BJ (cell line): ENCODE measurements at regions not wholly inside any gene's neighbourhood (a gene's known extent, or its start where the extent isn't known, plus 50 kb on each side); places are given as distances from the start of the nearest gene placed in this dataset.

Source experiments
- CTCF ChIA-PET: fragments of 350-600 bp; formaldehyde crosslinking; extraction: SDS; loops from one replicate; lab custom pipeline; 2021; ENCODE audit warnings: antibody characterized with exemption, inconsistent platforms; lab: Yijun Ruan, JAX
- POLR2A ChIA-PET: fragments of 300-600 bp; sonication (Branson Sonifier 250); formaldehyde crosslinking; extraction: SDS; loops from one replicate; lab custom pipeline; 2021; ENCODE audit warnings: antibody characterized with exemption; lab: Charles Lee
- DNase-seq: peaks from one replicate; pipeline ENCODE4 v3.0.0-alpha.2; 2011; ENCODE audit warnings: low read depth
- H3K27me3 ChIP-seq: 2 replicates; pipeline ENCODE4 v1.6.0; 2011; ENCODE audit warnings: low read length; ENCODE audit not compliant: control insufficient read depth, insufficient read depth
- H3K36me3 ChIP-seq: 2 replicates; pipeline ENCODE4 v1.5.1; 2011; ENCODE audit warnings: low read length; ENCODE audit not compliant: control insufficient read depth, insufficient read depth
- H3K4me3 ChIP-seq: 2 replicates; pipeline ENCODE4 v1.5.1; 2011; ENCODE audit warnings: low read depth, mild to moderate bottlenecking, control low read depth, low read length
- TF ChIP-seq, protein P1 (sequence below): IDR thresholded peaks from 2 replicates; pipeline ENCODE4 v1.5.1; 2011; ENCODE audit warnings: low read depth, mild to moderate bottlenecking, control low read depth, inconsistent platforms, low read length, moderate library complexity; ENCODE audit not compliant: insufficient read depth

DNA sequence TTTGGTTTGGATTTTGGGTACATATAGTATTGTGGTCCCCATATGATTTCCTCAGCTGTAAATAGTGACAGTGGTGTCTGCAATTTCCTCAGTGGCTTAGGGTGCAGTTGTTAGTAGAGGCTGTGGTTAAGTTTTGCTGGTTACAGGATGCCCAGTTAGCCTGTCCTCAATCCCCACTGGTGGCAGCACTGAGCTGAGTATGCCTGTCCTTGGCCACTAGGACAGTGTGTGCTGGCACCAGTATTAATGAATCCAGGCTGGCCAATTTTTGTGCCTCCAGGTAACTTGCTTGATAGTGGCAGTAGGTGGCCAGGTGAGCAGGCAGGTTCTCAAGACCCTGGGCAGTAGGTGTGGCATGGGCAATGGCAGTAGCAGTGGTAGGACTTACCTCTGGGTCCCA lies 973.1 kb downstream of the TMEM182 start:
- CTCF ChIA-PET, result no interaction called here
- no peaks in the 10 kb centered on the region for H3K27me3 ChIP-seq
- no peak for DNase-seq
- TF ChIP-seq, protein P1, sequence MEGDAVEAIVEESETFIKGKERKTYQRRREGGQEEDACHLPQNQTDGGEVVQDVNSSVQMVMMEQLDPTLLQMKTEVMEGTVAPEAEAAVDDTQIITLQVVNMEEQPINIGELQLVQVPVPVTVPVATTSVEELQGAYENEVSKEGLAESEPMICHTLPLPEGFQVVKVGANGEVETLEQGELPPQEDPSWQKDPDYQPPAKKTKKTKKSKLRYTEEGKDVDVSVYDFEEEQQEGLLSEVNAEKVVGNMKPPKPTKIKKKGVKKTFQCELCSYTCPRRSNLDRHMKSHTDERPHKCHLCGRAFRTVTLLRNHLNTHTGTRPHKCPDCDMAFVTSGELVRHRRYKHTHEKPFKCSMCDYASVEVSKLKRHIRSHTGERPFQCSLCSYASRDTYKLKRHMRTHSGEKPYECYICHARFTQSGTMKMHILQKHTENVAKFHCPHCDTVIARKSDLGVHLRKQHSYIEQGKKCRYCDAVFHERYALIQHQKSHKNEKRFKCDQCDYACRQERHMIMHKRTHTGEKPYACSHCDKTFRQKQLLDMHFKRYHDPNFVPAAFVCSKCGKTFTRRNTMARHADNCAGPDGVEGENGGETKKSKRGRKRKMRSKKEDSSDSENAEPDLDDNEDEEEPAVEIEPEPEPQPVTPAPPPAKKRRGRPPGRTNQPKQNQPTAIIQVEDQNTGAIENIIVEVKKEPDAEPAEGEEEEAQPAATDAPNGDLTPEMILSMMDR, result no peak
- POLR2A ChIA-PET, result no interaction called here
- H3K4me3 ChIP-seq, result no peak overlapping the region
- no peaks in the 10 kb centered on the region for H3K36me3 ChIP-seq

DNA sequence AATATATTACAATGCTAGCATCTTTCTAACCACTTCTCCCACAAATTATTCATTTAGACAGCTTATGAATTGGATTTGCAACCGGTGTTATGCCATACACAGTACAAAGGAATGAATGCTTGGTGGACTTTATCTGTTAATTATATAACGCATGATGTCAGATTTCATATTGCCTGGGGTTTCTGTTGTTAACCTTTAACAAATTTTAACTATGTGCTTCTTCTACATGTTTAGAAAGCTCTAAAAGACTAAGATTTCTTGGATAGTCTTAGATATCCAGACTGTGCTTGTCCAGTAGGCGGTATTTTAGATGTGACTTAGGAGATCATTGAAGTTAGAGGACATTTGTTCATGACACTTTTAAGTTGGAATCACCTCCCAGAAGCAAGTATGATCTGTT lies 976.3 kb downstream of the TMEM182 start:
- POLR2A ChIA-PET, result no interaction called here
- TF ChIP-seq, protein P1, result no peak
- no peaks in the 10 kb centered on the region for H3K36me3 ChIP-seq
- no peak for DNase-seq
- no peak overlapping the region for H3K4me3 ChIP-seq
- no peaks in the 10 kb centered on the region for H3K27me3 ChIP-seq
- CTCF ChIA-PET, result no interaction called here

DNA sequence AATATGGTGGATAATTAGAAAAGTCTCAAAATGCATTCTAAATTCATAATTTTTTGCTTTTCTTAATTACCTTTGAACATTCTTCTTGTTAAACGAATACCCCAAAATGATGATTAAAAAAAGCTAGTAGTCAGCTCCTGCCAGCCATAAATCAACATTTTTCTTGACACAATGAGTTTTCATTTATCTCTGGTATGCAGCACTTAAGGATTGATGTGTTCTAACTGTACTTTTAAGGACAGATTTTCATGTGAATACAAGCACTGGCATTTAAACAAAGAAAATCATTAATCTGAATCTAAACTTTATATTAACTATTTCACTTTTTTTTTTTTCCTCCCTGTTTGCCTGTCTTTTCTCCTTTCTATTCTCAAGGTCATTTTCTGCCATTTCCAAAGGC lies 976.8 kb downstream of the TMEM182 start:
- ChIA-PET POLR2A (no interaction called here), CTCF (no interaction called here)
- Histone ChIP-seq H3K4me3 (no peak overlapping the region), H3K27me3 (no peaks in the 10 kb centered on the region), H3K36me3 (no peaks in the 10 kb centered on the region)
- no peak for DNase-seq
- TF ChIP-seq, protein P1, result no peak

DNA sequence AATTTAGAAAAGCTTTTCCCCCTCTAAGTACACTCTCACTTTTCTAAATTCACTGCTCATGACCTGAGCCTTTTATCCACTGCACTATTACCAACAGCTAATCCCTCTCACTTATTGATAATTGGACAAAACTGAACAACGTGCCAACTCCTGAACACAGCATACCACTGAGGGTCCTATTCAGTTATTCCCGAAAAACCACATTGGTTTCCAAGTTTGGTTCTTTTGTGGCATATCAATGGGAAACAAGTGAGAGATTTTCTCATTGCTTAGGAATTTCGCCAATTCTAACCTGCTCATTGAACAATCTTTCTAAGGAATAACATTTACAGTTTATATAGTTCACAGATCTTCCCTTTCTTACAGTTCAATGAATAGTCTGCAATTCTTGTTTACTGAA lies 977.4 kb downstream of the TMEM182 start:
- H3K27me3 ChIP-seq, result no peaks in the 10 kb centered on the region
- DNase-seq, result no peak
- H3K4me3 ChIP-seq, result no peak overlapping the region
- POLR2A ChIA-PET, result no interaction called here
- TF ChIP-seq, protein P1, result no peak
- H3K36me3 ChIP-seq, result no peaks in the 10 kb centered on the region
- CTCF ChIA-PET, result no interaction called here

DNA sequence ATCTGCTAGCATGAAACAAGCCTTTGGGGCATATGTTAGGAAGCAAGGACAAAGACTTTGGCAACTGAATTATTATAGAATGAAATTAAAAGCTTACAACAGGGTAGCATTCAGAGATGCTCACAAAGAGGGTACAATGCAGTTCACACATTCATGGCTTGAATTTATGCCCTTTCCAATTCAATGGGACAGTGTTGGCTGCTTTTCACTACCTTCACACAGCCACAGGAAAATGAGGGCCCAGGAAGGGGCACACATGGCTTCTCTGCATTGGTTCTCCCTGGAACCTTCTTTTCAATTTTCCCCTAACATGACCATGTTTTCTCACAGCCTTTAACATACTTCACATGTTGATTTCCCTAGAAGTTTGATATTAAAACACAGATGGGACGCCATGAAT lies 978.1 kb downstream of the TMEM182 start:
- ChIA-PET CTCF (no interaction called here), POLR2A (no interaction called here)
- H3K4me3 ChIP-seq, result no peak overlapping the region
- TF ChIP-seq, protein P1, result no peak
- no peak for DNase-seq
- no peaks in the 10 kb centered on the region for H3K27me3 ChIP-seq
- no peaks in the 10 kb centered on the region for H3K36me3 ChIP-seq
